Right kidney (tissue), 1 donor: ENCODE measurements at regions not wholly inside any gene's neighbourhood (a gene's known extent, or its start where the extent isn't known, plus 50 kb on each side); places are given as distances from the start of the nearest gene placed in this dataset.

Experiments
- DNase-seq: peaks from one replicate; pipeline ENCODE4 v3.0.0-alpha.2; 2016

GRCh38 chr18:25866331-25866730, 224.1 kb downstream of the SS18 start:
- no peak for DNase-seq

DNA sequence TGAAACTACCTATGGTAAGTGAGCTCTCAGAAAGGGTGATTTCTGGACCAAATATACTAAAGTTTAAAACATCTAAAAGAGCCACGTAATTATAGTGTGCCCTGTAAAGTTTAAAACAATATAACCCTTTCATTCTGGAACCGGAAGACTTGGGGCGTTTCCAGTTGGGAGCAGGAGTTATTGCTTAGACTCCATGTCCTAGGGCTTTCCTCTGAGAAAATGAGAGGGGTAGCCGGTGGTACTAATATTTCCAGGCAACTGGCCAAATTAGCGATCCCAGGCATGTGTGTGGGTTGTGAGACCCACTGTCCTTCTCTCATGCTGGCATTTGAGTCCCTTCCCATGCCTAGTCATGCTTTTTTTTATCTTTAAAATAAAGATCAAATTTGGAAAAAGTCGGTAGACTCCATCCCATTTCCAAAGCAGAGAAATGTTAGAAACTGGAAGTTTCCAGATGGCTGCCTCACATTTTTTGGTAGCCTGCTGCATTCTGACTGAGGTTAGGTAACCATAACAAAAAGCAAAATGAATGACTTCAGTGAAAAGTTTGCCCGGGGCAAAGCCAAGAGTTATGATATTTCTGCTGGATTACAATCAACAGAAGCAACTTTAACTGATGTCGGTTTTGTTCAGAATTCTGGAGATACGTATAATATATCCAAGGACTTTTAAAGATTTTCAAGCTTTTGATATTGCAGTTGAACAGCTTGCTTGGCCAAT, 227.4 kb downstream of the SS18 start:
- DNase-seq = no peak

DNA sequence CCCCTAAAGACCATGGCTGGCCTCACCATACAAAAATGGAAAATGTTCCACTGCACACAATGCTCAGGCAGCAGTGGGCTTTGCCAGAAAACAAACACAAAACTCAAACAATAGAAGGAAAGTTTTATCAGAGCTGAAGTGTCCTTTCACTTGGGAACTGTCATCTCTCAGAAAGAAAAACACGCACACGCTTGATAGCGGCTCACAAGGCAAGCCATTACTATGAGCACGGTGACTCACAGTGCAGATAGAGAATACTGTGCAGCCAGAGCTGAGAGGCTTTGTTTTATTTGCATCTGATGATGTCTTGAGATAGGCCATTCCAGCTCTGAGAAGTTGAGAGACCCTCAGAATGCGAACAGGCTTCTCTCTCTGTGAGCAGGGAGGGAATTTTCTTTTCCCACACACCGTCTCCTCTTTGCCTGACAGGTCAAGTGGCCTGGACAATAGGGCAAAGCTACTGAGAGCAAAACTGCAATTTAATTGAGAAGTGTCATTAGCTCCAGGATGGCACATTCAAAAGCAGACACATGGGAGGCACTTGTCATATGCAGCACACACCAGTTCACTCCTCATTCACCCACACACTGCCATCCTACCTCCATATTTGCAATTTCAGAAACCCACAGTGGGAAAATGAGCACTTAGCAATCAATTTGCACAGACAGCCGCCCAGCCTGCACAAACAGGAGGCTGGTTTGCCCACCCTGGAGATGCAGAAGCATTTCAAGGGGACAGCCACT, 236.6 kb downstream of the SS18 start:
- DNase-seq = no peak

GRCh38 chr18:25843791-25844190, 246.6 kb downstream of the SS18 start:
- DNase-seq = no peak

DNA sequence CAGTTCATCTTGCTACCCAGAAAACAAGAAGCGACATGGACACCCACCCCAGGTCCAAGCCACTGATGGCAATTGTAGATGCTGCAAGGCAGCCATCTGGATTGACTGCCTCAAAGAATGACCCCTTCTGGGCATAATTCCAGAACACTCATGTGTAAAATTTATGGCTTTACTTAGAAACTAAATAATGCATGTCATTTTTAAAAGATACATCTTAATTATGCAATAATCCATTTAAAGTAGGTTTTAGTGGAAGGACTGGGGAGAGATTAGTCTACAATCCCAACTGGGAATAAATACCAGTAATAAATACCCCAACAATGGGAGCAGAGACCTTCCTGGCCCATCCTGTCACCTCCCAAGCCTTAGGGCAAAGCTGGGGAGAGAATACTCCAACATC, 247.7 kb downstream of the SS18 start:
- no peak for DNase-seq

- no peak for DNase-seq
These were observed 256.4 kb downstream of the SS18 start for GRCh38 chr18:25834061-25834460.

GRCh38 chr18:25832001-25832604, 258.3 kb downstream of the SS18 start:
- peak; percentile 37 for DNase-seq

GRCh38 chr18:25831301-25831701, 259.1 kb downstream of the SS18 start:
- no peak for DNase-seq

- no peak for DNase-seq
These were observed 259.6 kb downstream of the SS18 start for GRCh38 chr18:25830787-25831186.

GRCh38 chr18:25827961-25828561, 262.4 kb downstream of the SS18 start:
- no peak for DNase-seq

- no peak for DNase-seq
These were observed 263.2 kb downstream of the SS18 start for GRCh38 chr18:25827228-25827627.

- no peak for DNase-seq
These were observed 263.6 kb downstream of the SS18 start for GRCh38 chr18:25826823-25827222.

- no peak for DNase-seq
These were observed 264.2 kb downstream of the SS18 start for GRCh38 chr18:25825979-25826776.

GRCh38 chr18:25825056-25825455, 265.4 kb downstream of the SS18 start:
- no peak for DNase-seq

DNA sequence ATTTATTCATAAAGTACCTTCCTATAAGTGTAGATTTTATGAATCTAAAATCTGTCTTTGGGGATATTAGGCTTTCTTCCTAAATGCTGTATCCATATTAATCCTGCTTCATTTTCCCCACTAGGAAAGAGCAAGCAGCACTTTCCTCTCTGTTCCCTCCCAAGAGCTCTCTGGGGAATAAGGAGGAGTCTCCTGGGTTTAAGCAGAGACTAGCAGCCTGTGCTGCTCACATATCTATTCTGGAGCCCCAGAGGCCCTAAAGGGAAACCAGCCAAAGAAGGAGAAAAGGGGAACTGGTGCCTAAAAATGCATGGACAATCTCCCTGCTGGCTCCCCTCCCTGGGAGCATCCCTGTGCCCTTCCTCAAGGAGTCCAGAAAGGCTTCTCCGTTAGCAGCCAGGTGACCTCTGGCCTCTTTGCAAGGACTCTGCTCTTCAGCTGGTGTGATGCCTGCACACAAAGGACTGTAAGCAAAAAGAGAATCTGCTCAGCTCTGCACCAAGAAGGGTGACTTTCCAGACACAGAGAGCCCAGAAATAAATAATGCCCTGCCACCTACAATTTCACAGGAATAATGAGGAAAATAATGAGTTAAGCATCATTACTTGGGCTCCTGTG, 270.6 kb downstream of the SS18 start:
- no peak for DNase-seq

DNA sequence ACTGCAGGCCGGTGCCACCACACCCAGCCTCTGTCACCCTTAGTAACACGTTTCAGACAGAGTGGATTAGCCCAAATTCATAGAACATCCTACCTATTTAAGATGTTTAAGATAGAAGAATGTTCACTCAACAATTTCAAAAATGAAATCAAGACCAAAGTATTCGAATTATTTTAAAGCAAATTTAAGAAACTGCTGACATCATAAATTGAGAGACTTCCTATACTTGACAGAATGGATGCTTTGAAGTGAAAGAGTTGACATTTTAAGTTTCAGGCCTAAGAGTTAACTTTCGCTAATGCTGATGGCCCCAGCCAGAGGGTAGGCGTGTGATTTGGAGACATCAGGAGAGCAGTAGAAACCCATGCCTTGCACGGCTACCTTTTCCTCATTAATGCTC, 271.9 kb downstream of the SS18 start:
- DNase-seq = no peak

DNA sequence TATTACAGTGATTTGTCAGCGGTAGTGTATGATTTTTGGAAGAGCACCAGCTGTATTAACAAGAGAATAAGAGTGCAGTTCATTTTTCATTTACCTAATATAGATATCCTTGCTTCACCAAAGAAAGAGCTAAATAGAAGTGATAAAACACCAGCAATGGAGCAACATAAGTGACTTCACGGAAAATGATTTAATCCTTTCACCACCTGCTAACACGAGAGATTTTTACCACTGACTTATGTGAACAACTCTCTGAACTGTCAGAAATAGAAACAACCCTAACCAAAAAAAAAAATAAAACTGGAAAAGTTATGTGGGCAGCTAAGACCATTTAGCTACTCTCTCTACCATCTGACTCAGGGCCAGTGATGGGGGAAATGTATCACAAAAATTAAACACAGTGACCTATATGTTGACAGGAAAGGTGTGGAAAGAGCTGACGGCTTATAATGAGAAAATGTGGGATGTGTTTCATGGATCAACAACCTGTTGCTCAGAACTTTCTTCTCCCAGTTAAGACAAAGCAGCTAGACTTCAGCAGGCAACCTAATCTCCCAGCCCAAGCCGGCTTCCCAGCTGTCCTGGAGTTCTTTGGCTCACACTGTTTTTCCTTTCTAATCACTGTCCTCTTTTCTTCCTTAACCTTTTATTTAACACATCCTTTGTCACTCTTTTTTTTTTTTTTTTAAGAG, 272.7 kb downstream of the SS18 start:
- DNase-seq = no peak

- DNase-seq = no peak
These were observed 274.8 kb downstream of the SS18 start for GRCh38 chr18:25815659-25816058.

DNA sequence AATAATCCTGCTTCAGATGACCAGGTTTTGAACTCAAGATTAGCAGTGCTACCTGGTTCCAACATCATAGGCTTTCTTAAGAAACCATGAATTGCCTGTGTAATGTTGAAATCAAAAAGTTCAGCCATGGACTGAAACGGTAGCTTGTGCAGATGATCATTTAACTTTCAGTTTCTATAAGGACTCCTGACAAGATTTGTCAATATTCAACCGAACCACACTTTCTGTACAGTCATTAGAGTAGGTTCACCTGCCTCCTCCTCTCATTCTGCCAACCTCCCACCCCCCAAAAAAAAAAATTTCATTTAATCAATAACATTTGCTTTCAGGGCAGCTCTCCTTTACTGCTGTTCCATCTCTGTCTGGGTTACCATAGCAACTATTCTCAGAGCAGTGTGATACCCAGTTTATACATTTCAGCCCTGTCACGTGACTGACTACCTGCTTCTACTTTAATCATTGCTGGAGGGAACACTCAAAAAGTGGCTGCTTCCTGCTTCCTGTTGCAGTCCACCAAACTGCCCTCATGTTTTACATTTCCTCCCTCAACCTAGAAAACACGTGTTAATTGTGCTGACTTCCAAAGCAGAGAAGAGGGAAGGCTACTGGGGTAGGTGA, 275.5 kb downstream of the SS18 start:
- DNase-seq = no peak

GRCh38 chr18:25813110-25813509, 277.3 kb downstream of the SS18 start:
- no peak for DNase-seq

DNA sequence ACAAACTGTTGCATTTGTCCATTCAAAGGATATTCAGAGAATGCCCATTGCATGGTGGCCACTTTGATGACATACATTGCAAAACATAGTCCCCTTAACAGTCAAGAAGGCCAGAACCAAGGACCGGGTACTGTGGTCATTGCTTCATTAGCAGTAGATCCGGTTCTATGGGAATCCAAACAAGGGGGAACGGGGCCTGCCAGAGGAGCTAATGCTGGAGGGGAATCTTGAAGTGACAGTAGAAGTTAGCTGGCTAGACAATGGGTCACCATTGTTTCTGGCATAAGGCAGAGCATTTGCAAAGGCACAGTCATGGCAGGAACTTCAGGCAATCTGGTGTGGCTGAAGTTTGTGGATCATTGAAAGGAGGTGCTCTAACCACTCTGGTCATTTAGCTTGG, 279.7 kb downstream of the SS18 start:
- DNase-seq = no peak
